HEK293T (cell line): ENCODE measurements at regions not wholly inside any gene's neighbourhood (a gene's known extent, or its start where the extent isn't known, plus 50 kb on each side); places are given as distances from the start of the nearest gene placed in this dataset.

Experiments
- CTCF ChIA-PET: fragments of 350-600 bp; formaldehyde crosslinking; extraction: SDS; loops from one replicate; lab custom pipeline; 2021; ENCODE audit warnings: antibody characterized with exemption, inconsistent platforms; lab: Yijun Ruan, JAX
- POLR2A ChIA-PET: fragments of 350-600 bp; formaldehyde crosslinking; extraction: SDS; loops from one replicate; lab custom pipeline; 2020; ENCODE audit warnings: antibody characterized with exemption, inconsistent platforms; lab: Yijun Ruan, JAX
- DNase-seq: peaks from one replicate; pipeline ENCODE4 v3.0.0; 2012; ENCODE audit warnings: mixed read lengths; ENCODE audit errors: extremely low spot score
- ARNT ChIP-seq: fragments of 450-650 bp; IDR thresholded peaks from 2 replicates; pipeline ENCODE4 v1.6.1; 2017; ENCODE audit warnings: mild to moderate bottlenecking
- BHLHE40 ChIP-seq: fragments of 450-650 bp; IDR thresholded peaks from 2 replicates; pipeline ENCODE4 v1.6.1; 2016; ENCODE audit warnings: mild to moderate bottlenecking, moderate library complexity, borderline replicate concordance
- CTBP1 ChIP-seq: fragments of 450-650 bp; IDR thresholded peaks from 2 replicates; pipeline ENCODE4 v1.6.1; 2016; ENCODE audit warnings: borderline replicate concordance
- ELF4 ChIP-seq: fragments of 450-650 bp; IDR thresholded peaks from 2 replicates; pipeline ENCODE4 v1.6.1; 2017; ENCODE audit warnings: antibody characterized with exemption
- FOXA1 ChIP-seq: fragments of 450-650 bp; IDR thresholded peaks from 2 replicates; pipeline ENCODE4 v1.6.1; 2016; ENCODE audit warnings: mild to moderate bottlenecking
- FOXK2 ChIP-seq: fragments of 450-650 bp; IDR thresholded peaks from 2 replicates; pipeline ENCODE4 v1.6.1; 2016; ENCODE audit warnings: mild to moderate bottlenecking
- FOXM1 ChIP-seq: fragments of 450-650 bp; IDR thresholded peaks from 2 replicates; pipeline ENCODE4 v1.6.1; 2017; ENCODE audit warnings: mild to moderate bottlenecking, borderline replicate concordance
- HDGF ChIP-seq: fragments of 450-650 bp; IDR thresholded peaks from 2 replicates; pipeline ENCODE4 v1.6.1; 2017; ENCODE audit warnings: antibody characterized with exemption, borderline replicate concordance
- L3MBTL2 ChIP-seq: fragments of 450-650 bp; conservative IDR thresholded peaks from 2 replicates; pipeline ENCODE4 v1.6.1; 2016; ENCODE audit warnings: mild to moderate bottlenecking
- LEF1 ChIP-seq: fragments of 450-650 bp; IDR thresholded peaks from 2 replicates; pipeline ENCODE4 v1.6.1; 2017; ENCODE audit warnings: mild to moderate bottlenecking, borderline replicate concordance
- NFRKB ChIP-seq: fragments of 450-650 bp; IDR thresholded peaks from 2 replicates; pipeline ENCODE4 v1.6.1; 2016; ENCODE audit warnings: mild to moderate bottlenecking, moderate library complexity
- SP1 ChIP-seq: fragments of 450-650 bp; IDR thresholded peaks from 2 replicates; pipeline ENCODE4 v1.6.1; 2017
- SUZ12 ChIP-seq: fragments of 450-650 bp; IDR thresholded peaks from 2 replicates; pipeline ENCODE4 v1.6.1; 2016; ENCODE audit warnings: mild to moderate bottlenecking
- TARDBP ChIP-seq: fragments of 450-650 bp; IDR thresholded peaks from 2 replicates; pipeline ENCODE4 v1.6.1; 2016
- ZNF384 ChIP-seq: fragments of 450-650 bp; IDR thresholded peaks from 2 replicates; pipeline ENCODE4 v1.6.1; 2016
- TF ChIP-seq, protein P1 (sequence below): fragments of 450-650 bp; IDR thresholded peaks from 2 replicates; pipeline ENCODE4 v1.6.1; 2016

DNA sequence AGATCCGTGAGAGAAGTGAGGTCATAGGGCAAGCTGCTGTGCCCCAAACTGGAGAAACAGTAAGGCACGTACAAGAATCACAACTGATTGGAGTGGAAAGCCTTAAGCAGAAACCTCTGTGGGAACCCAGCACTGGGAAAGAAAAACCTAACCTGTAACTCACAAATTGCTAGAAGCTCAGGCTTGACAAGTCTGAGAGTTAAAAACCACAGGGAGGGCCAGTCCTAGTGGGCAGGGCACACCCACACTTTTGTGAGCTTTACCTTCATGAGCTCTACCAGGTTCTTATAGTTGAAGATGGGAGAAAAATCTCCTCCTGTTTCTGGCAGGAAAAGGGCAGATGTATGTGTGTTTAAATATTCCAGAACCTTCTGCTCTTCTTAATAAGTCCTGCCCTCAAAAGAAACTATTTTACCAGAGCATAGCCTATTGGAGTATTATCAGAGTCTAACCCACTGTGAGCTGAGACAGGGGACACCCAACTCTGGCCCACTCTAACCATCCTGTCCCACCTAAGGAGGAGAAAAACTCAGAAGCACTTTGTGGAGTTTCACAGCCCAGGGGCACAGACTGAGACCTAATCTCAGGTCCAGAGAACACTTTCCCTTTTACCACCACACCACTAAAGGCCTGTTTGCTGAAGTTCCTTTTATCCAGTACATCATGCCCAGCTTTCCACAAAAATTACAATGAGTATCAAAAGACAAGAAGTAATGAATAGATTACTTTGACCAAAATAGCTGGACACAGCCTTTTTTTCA lies 1265.7 kb upstream of the CHAC2 start:
- CTCF ChIA-PET = no interaction called here
- no peak for DNase-seq
- POLR2A ChIA-PET = no interaction called here
- TF ChIP-seq SUZ12 (no peak), BHLHE40 (no peak), FOXA1 (no peak), ELF4 (no peak), LEF1 (no peak), CTBP1 (no peak), ARNT (no peak), L3MBTL2 (no peak), TARDBP (no peak), HDGF (no peak), ZNF384 (no peak), NFRKB (no peak), FOXK2 (no peak), SP1 (no peak), FOXM1 (no peak)
- TF ChIP-seq, protein P1, sequence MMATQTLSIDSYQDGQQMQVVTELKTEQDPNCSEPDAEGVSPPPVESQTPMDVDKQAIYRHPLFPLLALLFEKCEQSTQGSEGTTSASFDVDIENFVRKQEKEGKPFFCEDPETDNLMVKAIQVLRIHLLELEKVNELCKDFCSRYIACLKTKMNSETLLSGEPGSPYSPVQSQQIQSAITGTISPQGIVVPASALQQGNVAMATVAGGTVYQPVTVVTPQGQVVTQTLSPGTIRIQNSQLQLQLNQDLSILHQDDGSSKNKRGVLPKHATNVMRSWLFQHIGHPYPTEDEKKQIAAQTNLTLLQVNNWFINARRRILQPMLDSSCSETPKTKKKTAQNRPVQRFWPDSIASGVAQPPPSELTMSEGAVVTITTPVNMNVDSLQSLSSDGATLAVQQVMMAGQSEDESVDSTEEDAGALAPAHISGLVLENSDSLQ = no peak

DNA sequence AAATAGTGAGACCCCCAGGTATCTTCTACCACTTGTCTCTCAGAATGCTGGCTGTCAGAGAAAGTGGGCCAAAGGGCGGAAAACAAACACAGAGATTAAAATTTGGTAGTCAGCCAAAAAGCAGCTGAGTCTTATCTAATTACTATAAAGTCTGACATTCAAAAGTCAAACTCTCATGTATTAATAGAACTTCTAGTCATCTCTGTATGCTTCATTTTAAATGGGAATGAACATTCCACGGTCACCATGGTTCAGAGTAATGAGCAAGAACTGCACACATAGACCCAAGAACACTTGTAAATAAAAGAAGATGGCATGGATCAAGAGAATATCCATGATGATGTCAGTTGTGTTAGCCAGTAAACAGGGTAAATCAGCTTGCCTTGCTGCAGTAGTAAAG lies 1267.0 kb upstream of the CHAC2 start:
- TF ChIP-seq SUZ12 (no peak), FOXM1 (no peak), ELF4 (no peak), SP1 (no peak), LEF1 (no peak)
- no peak for DNase-seq
- ChIA-PET POLR2A (no interaction called here), CTCF (no interaction called here)

DNA sequence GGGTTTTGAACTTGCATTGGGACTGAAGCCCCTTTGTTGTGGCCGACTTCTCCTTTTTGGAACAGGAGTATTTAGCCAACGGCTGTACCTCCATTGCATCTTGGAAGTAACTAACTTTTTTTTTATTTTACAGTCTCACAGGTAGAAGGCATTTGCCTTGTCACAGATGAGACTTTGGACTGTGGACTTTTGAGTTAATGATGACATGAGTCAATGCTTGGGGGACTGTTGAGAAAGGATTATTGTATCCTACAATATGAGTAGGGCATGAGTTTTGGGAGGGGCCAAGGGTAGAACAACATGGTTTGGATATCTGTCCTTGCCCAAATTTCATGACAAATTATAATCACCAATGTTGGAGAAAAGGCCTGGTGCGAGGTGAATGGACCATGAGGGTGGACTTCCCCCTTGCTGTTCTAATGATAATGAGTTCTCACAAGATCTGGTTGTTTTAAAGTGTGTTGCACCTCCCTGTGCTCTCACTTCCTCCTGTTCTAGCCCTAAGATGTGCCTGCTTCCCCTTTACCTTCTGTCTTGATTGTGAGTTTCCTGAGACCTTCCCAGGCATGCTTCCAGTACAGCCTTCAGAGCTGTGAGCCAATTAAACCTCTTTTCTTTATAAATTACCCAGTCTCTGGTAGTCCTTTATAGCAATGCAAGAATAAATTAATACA lies 1269.4 kb upstream of the CHAC2 start:
- DNase-seq = no peak
- POLR2A ChIA-PET = no interaction called here
- TF ChIP-seq FOXK2 (no peak), TARDBP (no peak), SUZ12 (no peak), SP1 (no peak), LEF1 (no peak), FOXM1 (no peak), NFRKB (no peak), L3MBTL2 (no peak), BHLHE40 (no peak), CTBP1 (no peak), HDGF (no peak), FOXA1 (no peak)
- CTCF ChIA-PET = no interaction called here

DNA sequence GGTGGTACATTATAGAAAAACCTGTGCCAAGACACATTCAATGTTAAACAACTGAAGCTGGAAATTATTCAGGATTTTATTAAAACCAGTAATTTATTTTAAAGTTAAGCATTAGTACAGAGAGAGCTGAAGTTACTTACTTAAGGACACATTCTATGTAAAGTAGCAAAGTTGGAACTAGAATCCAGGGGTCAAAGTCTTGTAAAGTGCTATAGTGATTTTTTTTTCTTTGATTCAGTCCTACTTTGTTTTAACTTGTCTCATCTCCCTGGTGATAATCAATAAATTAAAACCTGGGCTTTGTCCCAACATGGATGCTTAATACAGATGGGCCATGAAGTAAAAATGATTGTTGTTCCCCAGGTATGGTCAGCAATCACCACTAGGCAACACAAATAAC lies 1271.8 kb upstream of the CHAC2 start:
- no peak for DNase-seq
- ChIA-PET CTCF (no interaction called here), POLR2A (no interaction called here)
- TF ChIP-seq SP1 (no peak), LEF1 (no peak), ZNF384 (no peak), TARDBP (no peak), L3MBTL2 (no peak), FOXK2 (no peak), CTBP1 (no peak), ARNT (no peak), NFRKB (no peak), SUZ12 (no peak), FOXA1 (no peak), FOXM1 (no peak)
- TF ChIP-seq, protein P1 = no peak

DNA sequence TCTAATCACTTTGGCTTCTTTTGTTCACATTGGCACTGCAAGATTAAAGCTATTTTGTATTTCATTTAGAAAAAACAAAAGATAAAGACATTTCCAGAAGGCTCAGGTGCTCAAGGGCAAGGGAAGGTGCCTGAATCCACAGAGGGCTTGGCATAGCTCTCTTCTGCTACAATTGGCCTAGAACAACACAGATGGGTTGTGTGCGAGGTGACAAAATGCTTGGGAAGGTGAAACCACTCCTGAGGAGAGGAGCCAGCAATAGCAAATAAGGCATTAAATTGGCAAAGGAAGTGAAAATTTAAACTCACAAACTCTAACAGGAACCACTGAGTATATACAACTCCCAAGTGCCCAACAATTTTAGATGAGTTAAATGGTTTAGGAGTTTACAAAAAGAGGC lies 1290.4 kb upstream of the CHAC2 start:
- ChIA-PET CTCF (no interaction called here), POLR2A (no interaction called here)
- TF ChIP-seq ELF4 = no peak
- TF ChIP-seq L3MBTL2 = no peak
- TF ChIP-seq FOXA1 = no peak
- no peak for TF ChIP-seq CTBP1
- no peak for TF ChIP-seq FOXK2
- TF ChIP-seq BHLHE40 = no peak
- no peak for TF ChIP-seq HDGF
- TF ChIP-seq SP1 = no peak
- TF ChIP-seq TARDBP = no peak
- no peak for TF ChIP-seq LEF1
- no peak for TF ChIP-seq ARNT
- TF ChIP-seq ZNF384 = no peak
- TF ChIP-seq, protein P1 = no peak
- no peak for TF ChIP-seq SUZ12
- TF ChIP-seq NFRKB = no peak
- TF ChIP-seq FOXM1 = no peak
- DNase-seq = no peak

DNA sequence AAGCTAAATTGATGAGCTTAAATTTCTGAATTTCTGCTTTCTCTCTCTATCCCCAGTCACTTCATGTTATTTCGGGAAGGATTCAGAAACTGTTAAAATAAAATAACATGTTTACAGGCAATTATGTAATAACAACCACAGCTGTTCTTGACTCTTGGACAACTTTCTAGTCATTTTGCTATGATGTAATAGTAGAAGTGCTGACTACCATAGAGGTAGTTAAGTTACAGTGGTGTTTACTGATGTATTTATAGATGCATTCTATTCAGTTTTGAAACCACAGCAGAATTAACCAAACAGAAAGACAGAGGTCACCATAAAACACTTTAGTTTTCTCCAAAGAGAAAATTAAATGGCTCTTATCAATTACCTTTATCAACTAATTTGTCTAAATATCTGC lies 1292.0 kb upstream of the CHAC2 start:
- CTCF ChIA-PET = no interaction called here
- POLR2A ChIA-PET = no interaction called here
- TF ChIP-seq SUZ12 (no peak), SP1 (no peak), TARDBP (no peak), NFRKB (no peak), LEF1 (no peak), FOXM1 (no peak), HDGF (no peak), ZNF384 (no peak), ARNT (no peak), L3MBTL2 (no peak), FOXK2 (no peak), BHLHE40 (no peak), ELF4 (no peak), FOXA1 (no peak), CTBP1 (no peak)
- TF ChIP-seq, protein P1 = no peak

More for the DNA sequence above, 1292.0 kb upstream of the CHAC2 start:
- no peak for DNase-seq
